ENCODE measurements at regions not wholly inside any gene's neighbourhood (a gene's known extent, or its start where the extent isn't known, plus 50 kb on each side); places are given as distances from the start of the nearest gene placed in this dataset.

- H3K4me3 ChIP-seq (ENCODE audit: low read depth, low read length): no peak overlapping the region
- no peak for DNase-seq (ENCODE audit: low read depth)
- TF ChIP-seq POLR2A (IDR thresholded peaks at IDR 0.05; ENCODE audit: extremely low read depth, insufficient read length) (no peak), CTCF (IDR thresholded peaks at IDR 0.05; ENCODE audit: low read depth, low read length) (no peak), MYC (IDR thresholded peaks at IDR 0.05; ENCODE audit: low read depth, low read length) (no peak), MAX (IDR thresholded peaks at IDR 0.05; ENCODE audit: low read depth, low read length) (no peak)
These were observed 189.6 kb downstream of the MYLK4 start for GRCh38 chr6:2560917-2561698.

DNA sequence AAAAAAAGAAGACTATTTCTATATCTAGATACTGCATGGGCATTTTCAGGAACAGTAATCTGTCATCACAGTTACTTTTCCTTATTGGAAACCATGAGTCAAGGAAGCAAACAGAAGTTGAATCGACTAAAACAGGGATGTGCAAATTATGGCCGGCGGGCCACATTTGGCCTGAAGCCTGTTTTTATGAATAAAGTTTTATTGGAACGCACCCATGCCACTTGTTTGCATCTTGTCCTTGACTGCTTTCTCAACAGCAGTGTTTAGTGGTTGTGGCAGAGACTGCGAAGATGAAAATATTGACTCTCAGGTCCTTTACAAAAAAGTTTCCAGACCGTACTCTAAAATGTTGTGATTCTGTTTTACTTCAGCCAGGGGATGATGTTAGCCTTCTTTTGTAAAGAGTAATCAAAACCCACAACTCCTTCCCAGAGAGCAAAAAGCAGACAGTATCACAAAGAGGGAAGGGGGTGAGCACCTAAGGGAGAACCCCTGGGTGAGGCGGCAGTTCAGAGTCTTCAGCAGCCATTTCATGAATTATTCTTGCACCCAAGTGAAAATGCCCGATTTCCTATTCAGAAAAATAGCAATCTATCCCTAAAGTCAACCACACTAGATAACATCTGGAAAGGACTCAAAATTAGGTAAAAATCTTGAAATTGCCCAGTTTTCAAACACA lies 190.4 kb downstream of the MYLK4 start:
- no peak overlapping the region for H3K4me3 ChIP-seq (ENCODE audit: low read depth, low read length)

GRCh38 chr6:2558861-2559801 lies 191.6 kb downstream of the MYLK4 start:
- TF ChIP-seq MAX (IDR thresholded peaks at IDR 0.05; ENCODE audit: low read depth, low read length) (no peak), MYC (IDR thresholded peaks at IDR 0.05; ENCODE audit: low read depth, low read length) (no peak), CTCF (IDR thresholded peaks at IDR 0.05; ENCODE audit: low read depth, low read length) (no peak), POLR2A (IDR thresholded peaks at IDR 0.05; ENCODE audit: extremely low read depth, insufficient read length) (no peak)
- no peak overlapping the region for H3K4me3 ChIP-seq (ENCODE audit: low read depth, low read length)
- DNase-seq (ENCODE audit: low read depth): no peak

More for the DNA sequence above, 190.4 kb downstream of the MYLK4 start:
- no peak for DNase-seq (ENCODE audit: low read depth)
- TF ChIP-seq MAX (IDR thresholded peaks at IDR 0.05; ENCODE audit: low read depth, low read length) (no peak), POLR2A (IDR thresholded peaks at IDR 0.05; ENCODE audit: extremely low read depth, insufficient read length) (no peak), MYC (IDR thresholded peaks at IDR 0.05; ENCODE audit: low read depth, low read length) (no peak), CTCF (IDR thresholded peaks at IDR 0.05; ENCODE audit: low read depth, low read length) (no peak)

DNA sequence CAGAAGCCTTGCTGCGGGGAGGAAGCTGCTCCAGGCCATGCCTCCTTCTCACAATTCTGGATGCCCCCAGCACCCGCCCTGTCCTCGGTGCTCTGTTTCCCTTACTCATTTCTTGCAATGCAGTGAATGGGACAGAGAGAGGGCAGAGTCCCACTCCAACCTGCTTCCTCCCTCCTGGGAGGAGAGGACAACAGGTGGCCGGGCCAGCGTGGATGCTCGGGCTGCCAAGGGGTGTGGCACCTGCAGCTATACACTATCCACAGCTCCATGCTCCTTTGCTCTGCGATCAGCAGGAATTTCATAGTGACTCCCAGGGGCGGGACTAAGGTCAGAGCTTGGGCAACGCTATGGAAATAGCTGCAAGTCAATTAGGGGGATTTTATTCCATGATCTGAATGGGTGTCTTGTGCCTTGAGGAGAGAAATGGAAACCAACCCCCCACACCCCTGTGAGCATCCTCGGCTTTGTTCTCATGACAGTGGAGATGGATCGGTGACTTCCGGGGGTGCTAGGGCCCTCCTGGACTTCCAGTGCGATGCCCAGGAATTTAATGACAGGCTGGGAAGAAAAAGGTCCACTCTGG lies 192.5 kb downstream of the MYLK4 start:
- TF ChIP-seq CTCF (IDR thresholded peaks at IDR 0.05; ENCODE audit: low read depth, low read length): no peak
- no peak for TF ChIP-seq MYC (IDR thresholded peaks at IDR 0.05; ENCODE audit: low read depth, low read length)

DNA sequence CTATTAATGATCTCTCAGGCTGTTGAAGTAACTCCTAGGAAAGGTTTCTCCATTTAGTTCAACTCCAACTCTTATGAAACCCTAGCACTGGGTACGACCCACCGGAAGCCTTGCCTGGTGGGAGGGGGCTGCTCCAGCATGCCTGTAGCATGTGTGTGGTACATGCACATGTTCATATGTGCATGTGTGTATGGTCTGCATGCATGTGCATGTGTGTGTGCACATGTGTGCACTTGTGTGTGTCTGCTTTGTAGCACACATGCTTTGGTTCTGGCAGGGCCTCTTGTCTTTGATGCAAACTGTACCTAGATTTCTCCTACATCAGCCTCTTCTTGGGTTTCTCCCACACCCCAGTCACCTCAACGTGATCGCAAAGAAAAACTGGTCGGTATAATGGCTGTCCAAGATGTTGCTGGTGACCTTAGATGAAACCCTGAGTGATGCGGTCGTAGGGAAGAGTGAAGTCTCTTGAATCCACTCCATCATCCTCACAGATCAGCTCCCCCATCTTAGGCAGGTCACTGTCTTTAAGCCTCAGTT lies 193.5 kb downstream of the MYLK4 start:
- no peak for DNase-seq (ENCODE audit: low read depth)

More for the DNA sequence above, 192.5 kb downstream of the MYLK4 start:
- no peak for DNase-seq (ENCODE audit: low read depth)
- H3K4me3 ChIP-seq (ENCODE audit: low read depth, low read length): no peak overlapping the region

More for the DNA sequence above, 193.5 kb downstream of the MYLK4 start:
- TF ChIP-seq CTCF (IDR thresholded peaks at IDR 0.05; ENCODE audit: low read depth, low read length): no peak
- TF ChIP-seq MAX (IDR thresholded peaks at IDR 0.05; ENCODE audit: low read depth, low read length): no peak
- TF ChIP-seq POLR2A (IDR thresholded peaks at IDR 0.05; ENCODE audit: extremely low read depth, insufficient read length): no peak
- TF ChIP-seq MYC (IDR thresholded peaks at IDR 0.05; ENCODE audit: low read depth, low read length): no peak
- H3K4me3 ChIP-seq (ENCODE audit: low read depth, low read length): no peak overlapping the region

All from NB4 (cell line).